ENCODE measurements at regions not wholly inside any gene's neighbourhood (a gene's known extent, or its start where the extent isn't known, plus 50 kb on each side); places are given as distances from the start of the nearest gene placed in this dataset.

GRCh38 chr13:59494560-59494970, 669.2 kb downstream of the DIAPH3 start:
- Histone ChIP-seq H3K9me3 (ENCODE audit: control insufficient read depth, low read depth, low read length) (no peaks in the 10 kb centered on the region), H3K23ac (ENCODE audit: insufficient read length, low read depth, low read length) (no peak overlapping the region)

More at GRCh38 chr13:59494560-59494970, 669.2 kb downstream of the DIAPH3 start:
- peaks cover 2% of the 10 kb centered on the region for H3K27me3 Mint-ChIP-seq (ENCODE audit: low read depth)
- H3K27ac ChIP-seq (ENCODE audit: insufficient read length, low read depth, low read length) = no peak overlapping the region
- H3K27ac Mint-ChIP-seq = no peak overlapping the region
- no peak overlapping the region for H2BK120ac ChIP-seq (ENCODE audit: low read depth, low read length, poor library complexity, severe bottlenecking)
- H3K9me3 Mint-ChIP-seq = peaks cover 0 to 1% of the 10 kb centered on the region in 2 experiments; a peak in 1 of 5 replicates
- no peaks in the 10 kb centered on the region for H4K20me1 ChIP-seq (ENCODE audit: control insufficient read depth, insufficient read depth, insufficient read length)
- H3K23me2 ChIP-seq (ENCODE audit: insufficient read length, low read depth, low read length, poor library complexity, severe bottlenecking) = no peaks in the 10 kb centered on the region
- no peak overlapping the region for H3K4ac ChIP-seq (ENCODE audit: low read depth, low read length)
- H2BK12ac ChIP-seq (ENCODE audit: insufficient read length, low read depth, low read length) = no peak overlapping the region
- H2AFZ ChIP-seq (ENCODE audit: low read length) = no peak overlapping the region
- no peak overlapping the region for H3K4me2 ChIP-seq (ENCODE audit: insufficient read depth, insufficient read length, low read length)
- peaks cover 23 to 27% of the 10 kb centered on the region in 2 experiments for H3K4me1 Mint-ChIP-seq
- no peaks in the 10 kb centered on the region for H3K27me3 ChIP-seq (ENCODE audit: insufficient read depth, low read length)
- H3K79me1 ChIP-seq (ENCODE audit: insufficient read depth, low read depth, low read length, poor library complexity, severe bottlenecking) = no peaks in the 10 kb centered on the region
- no peak overlapping the region for H3K14ac ChIP-seq (ENCODE audit: insufficient read depth, low read length)
- no peak overlapping the region for H4K5ac ChIP-seq (ENCODE audit: insufficient read length, low read depth, low read length)
- H3K9ac ChIP-seq (ENCODE audit: extremely low read depth, insufficient read length, low read length) = no peak overlapping the region
- H2AK5ac ChIP-seq (ENCODE audit: insufficient read length, low read length) = no peak overlapping the region
- H3K4me3 Mint-ChIP-seq = no peak overlapping the region
- WGBS (ENCODE audit: extremely low coverage, insufficient read length, low lambda C conversion rate) = no CpG with 5 or more reads among the region's 4 CpGs
- DNase-seq = no peak
- H3K79me2 ChIP-seq (ENCODE audit: insufficient read depth, low read length) = no peaks in the 10 kb centered on the region
- no peak overlapping the region for H4K91ac ChIP-seq (ENCODE audit: insufficient read length, low read depth, low read length)
- H2BK5ac ChIP-seq (ENCODE audit: insufficient read length, low read length) = no peak overlapping the region
- peaks cover 0 to 4% (median 0%) of the 10 kb centered on the region in 3 experiments; a peak in 1 of 7 replicates for H3K36me3 Mint-ChIP-seq (ENCODE audit: insufficient read depth in 1 of 3, low read depth in 3 of 3)
- no peak overlapping the region for H3K18ac ChIP-seq (ENCODE audit: insufficient read length, low read depth, low read length)
- no peak overlapping the region for H3T11ph ChIP-seq (ENCODE audit: low read length)
- no peak overlapping the region for H3K56ac ChIP-seq (ENCODE audit: insufficient read length, low read depth, low read length)
- H2BK20ac ChIP-seq (ENCODE audit: low read depth, low read length, poor library complexity, severe bottlenecking) = no peak overlapping the region
- H3K4me1 ChIP-seq (ENCODE audit: insufficient read depth, low read length) = no peaks in the 10 kb centered on the region
- TF ChIP-seq CTCF (conservative IDR thresholded peaks at IDR 0.05) = no peak
- H2BK15ac ChIP-seq (ENCODE audit: low read depth, low read length) = no peak overlapping the region
- H4K8ac ChIP-seq (replicated peaks; ENCODE audit: insufficient read length, low read depth, low read length) = no peak overlapping the region
